ENCODE measurements at regions not wholly inside any gene's neighbourhood (a gene's known extent, or its start where the extent isn't known, plus 50 kb on each side); places are given as distances from the start of the nearest gene placed in this dataset.

DNA sequence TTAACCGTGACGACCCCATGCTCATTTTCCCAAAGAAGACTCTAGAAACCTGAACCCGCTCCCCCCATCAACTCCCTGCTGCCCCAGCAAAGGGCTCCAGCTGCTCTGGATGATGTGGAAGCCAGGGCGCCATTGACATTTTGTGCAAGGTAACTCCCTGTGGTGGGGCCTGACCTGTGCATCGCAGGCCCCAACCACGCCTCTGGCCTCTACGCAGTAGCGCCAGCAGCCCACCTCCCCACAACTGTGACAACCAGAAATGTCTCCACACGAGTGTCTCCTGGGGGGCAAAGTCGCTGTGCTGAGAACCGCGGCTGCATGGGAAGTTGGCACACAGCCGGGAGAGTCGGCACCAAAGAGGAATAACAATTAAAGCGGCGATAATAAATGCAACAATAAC, 86.9 kb upstream of the PRR5 start:
- DNase-seq (ENCODE audit: low spot score) = no peak

DNA sequence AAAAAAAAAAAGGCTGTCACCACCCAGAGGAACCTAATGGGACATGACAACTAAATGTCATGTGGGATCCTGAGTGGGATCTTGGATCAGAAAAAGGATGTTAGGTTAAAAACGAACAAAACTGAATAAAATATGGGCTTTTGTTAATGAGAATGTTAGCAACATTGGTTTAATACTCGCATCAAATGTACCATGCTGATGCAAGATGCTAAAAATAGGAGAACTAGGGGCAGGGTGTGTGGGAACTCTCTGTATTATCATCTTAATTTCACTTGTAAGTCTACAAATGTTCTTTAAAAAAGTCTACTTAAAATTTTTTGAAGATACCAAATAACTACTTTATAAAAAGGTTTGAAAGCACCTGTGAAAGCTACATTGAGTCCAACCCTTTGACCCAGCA, 88.8 kb upstream of the PRR5 start:
- no peak for DNase-seq (ENCODE audit: low spot score)

DNA sequence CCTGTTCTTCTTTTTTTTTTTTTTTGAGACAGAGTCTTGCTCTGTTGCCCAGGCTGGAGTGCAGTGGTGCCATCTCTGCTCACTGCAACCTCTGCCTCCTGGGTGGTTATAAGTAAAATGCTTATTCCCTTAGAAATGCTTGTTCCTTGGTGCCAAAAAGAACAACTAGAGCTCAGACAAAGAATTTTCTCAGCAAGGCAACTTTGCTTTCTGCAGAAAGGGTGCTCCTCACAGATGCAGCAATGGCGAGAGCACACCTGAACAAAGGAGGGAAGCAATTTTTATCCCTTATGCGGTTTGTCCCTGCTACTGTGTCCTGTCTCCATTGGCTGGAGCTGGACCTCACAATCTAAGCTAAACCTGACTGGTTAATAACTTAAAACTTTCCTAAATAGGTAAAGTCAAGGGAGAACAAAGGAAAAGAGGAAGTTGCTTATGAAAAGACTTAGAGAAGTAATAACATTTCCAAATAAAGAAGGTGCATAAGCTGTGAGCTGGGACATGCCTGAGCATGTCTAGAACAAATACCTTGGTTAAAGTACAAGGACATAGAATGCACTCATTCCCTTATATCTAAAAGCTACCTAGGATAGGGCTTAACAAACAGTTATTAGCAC, 90.0 kb upstream of the PRR5 start:
- DNase-seq (ENCODE audit: low spot score) = no peak

DNA sequence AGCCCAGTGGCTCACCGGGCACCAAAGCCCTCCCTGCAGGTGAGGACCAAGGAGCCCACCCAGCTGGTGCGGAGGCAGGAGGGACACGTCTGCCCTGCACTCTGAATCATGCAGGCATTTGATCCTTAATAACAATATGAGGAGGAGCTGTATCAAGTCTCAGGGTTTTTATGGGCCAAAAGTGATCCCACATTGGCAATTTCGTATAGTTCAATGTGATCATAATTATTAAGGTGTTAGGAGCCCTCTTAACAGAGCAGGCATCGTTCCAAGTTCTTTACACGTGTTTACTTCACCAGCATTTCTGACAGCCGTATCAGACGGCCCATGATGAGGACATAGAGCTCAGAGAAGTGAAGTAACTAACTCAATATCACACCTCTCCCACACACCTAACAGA, 91.9 kb upstream of the PRR5 start:
- DNase-seq (ENCODE audit: low spot score) = no peak

DNA sequence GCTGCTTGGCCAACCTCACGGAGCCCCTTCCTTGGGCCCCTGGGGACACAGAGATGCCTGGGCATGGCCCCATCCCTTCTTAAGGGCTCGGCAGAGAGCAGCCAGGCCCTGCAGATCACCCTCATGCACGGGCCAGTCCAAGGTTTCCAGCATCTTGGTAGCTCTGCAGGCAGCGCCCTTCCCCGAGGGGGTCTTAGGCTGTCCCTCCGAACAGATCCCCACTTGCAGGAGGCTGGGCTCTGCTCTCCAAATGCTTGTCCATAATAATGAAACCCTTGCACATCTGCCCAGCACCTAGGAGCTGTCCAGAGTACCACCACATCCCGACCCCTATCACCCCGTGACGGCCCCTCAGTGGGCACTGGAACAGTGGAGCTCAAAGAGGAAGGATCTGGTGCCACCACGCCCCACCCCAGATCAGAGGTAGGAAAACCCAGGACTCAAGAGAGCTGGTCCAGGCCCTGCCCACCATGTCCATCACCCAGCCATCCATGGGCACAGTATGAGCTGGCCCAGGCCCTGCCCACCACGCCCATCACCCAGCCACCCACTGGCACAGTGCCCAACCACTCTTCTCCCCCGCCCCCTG, 92.5 kb upstream of the PRR5 start:
- DNase-seq (ENCODE audit: low spot score) = no peak

DNA sequence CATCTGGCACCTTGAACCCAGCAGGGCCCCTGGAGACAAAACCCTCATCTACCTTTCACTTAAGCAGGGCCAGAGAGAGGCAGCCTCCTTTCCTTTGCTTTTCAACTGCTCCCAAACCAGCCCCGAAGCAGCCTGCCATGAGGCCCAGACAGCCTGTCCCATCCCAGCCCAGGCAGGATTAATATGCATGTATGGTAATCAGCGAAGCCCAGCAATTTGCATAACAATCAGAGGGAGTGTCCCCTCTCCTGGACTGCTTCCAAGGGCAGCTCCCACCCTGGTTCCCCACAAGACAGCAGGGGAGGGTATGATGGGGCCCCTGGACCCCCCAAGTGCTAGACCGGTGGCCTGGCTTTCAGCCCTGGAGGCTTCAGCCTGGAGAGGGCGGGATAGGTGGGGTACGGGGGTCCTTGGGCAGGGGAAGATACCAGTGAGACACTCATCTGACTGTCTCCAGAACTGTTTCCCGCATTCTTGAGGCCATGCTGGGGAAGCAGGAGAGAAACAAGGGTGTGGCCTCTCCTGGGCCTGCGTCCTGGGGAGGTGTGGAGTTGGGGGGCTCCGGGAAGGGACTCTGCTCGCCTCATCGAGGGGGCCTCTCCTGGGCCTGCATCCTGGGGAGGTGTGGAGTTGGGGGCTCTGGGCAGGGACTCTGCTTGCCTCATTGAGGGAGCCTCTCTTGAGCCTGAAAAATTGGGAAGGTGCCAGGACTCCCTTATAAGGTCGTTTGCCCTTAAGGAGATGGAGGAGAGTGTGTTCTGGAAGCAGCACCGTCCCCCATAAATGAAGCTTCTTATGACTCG, 93.2 kb upstream of the PRR5 start:
- no peak for DNase-seq (ENCODE audit: low spot score)

DNA sequence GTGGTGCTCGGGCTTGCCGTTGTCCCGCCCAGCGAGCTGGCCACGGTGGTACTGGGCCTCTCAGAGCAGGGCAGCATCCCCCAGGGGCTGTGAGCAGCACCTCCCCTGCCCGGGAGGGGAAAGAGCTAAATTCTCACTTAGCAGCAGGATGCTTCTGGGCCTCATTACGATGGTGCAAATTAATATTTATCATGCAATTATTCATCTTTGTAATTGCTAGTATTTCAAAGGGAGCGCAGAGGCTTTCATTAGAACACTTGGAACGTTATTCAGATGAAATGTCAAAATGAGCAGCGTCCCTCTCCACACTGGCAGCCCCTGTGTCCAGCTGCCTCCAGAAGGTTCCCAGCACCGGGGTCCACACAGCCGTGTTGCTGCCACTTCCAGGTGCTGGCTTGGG, 95.9 kb upstream of the PRR5 start:
- no peak for DNase-seq (ENCODE audit: low spot score)

DNA sequence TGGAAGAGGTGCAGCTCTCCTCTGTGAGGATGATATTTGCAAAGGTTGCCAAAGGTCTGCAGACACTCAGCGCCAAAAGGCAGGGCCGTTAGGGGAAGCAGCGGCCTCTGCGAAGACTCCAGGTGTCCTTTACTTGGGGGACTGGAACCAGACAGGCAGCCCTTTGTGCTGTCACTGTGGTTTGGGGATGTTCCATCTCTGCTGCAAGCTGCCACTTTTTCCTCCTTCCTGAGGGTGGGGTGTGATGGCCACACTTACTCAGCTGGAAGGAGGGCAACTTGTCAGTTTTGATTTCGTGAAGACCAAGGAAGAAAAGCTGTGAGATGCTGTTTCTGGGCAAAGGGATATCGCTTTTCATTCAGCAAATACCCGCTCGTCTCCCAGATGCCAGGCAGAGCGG, 96.5 kb upstream of the PRR5 start:
- DNase-seq (ENCODE audit: low spot score) = no peak

DNA sequence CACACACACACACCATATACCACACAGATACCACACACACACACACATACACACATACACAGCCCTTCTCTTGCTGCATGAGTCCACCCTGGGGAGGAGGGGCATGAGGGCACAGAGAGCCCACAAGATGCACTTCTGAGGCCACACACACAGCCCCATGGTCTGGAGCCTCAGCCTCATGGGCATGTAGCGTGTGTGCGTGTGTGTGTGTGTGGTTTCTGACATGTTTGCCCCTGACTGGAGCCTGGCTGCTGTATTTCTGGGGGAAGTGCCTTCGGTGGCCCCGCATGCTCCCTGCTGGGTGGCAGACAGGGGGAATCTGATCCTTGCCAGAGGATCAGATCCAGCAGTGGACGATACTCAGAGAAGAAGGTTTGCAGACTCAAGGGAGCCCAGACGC, 97.0 kb upstream of the PRR5 start:
- no peak for DNase-seq (ENCODE audit: low spot score)

DNA sequence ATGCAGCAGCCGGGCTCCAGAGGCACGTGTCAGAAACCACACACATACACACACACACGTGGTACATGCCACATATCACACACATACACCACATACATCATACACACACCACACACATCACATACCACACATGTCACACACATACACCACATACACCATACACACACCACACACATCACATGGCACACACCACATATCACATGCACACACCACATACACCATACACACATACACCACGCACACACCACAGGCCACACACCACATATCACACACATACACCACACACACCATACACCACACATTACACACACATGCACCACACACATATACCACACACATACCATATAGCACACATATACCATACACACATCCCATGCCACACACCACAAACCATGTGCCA, 97.5 kb upstream of the PRR5 start:
- no peak for DNase-seq (ENCODE audit: low spot score)

DNA sequence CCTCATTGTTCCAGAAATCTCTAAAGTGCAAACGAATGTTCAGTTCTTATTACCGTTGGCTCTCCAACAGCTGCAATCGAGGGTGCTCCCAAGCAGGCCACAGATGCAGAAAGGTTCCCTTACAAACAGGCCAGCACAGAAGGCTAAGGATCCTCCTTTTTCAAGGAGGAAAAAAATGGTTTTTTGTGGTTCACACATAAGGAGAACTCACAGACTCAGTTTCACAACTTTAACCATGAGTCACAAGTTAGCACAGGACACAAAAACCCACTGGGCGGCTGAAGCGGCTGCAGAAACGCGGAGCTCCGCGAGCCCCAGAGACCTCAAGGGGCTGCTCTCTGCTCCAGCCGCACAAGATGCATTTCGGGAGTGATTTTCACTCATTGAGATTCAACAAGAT, 98.2 kb upstream of the PRR5 start:
- DNase-seq (ENCODE audit: low spot score) = no peak

DNA sequence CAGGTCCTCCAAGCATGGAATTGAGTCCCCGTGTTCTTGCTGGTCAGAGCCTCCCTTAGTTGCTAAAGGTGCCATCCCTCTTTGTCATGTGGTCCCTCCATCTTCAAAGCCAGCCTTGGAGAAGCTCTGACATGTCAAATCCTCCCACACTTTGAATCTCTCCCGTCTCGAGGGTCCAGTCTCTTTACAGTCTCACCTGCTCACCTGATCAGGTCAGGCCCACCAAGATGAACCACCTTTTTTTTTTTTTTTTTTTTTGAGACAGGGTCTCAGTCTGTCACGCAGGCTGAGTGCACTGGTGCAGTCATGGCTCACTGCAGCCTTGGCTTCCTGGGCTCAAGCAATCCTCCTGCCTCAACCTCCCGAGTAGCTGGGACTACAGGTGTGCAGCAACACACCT, 100.3 kb upstream of the PRR5 start:
- no peak for DNase-seq (ENCODE audit: low spot score)

DNA sequence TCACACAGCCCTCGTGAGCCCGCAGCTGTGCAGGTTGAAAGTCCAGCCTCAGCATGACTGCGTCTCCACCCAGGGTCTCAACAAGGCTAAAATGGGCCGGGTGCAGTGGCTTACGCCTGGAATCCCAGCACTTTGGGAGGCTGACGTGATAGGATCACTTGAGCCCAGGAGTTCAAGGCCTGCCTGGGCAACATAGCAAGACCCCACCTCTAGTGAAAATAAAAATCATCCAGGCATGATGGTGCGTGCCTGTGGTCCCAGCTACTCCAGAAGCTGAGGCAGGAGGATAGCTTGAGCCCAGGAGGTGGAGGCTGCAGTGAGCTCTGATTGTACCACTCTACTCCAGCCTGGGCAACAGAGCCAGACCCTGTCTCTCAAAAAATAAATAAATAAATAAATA, 100.8 kb upstream of the PRR5 start:
- no peak for DNase-seq (ENCODE audit: low spot score)

DNA sequence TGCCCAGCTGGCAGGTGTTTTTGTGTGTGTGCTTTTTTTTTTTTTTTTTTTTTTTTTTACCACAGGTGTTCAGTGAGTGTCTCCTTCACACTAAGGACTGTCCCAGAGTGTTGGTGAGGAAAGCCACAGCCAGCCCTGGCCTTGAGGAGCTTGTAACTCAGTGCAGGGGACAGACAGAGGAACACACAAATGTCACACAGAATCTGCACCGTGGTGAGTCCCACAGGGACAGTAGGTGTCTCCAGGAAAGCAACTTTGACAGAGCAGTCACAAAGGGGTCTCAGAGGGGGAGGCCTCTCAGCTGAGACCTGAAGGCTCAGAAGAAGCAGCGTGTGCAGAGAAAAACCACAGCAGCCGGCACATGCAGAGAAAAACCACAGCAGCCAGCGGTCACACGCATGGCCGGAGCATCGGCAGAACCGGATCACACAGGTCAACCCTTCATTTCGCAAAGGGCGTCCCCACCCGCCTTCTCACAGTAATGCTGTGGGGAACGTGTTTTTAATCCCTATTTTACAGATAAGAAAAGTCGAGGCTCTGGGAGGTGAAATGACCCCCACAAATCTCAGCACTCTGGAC, 101.7 kb upstream of the PRR5 start:
- no peak for DNase-seq (ENCODE audit: low spot score)

DNA sequence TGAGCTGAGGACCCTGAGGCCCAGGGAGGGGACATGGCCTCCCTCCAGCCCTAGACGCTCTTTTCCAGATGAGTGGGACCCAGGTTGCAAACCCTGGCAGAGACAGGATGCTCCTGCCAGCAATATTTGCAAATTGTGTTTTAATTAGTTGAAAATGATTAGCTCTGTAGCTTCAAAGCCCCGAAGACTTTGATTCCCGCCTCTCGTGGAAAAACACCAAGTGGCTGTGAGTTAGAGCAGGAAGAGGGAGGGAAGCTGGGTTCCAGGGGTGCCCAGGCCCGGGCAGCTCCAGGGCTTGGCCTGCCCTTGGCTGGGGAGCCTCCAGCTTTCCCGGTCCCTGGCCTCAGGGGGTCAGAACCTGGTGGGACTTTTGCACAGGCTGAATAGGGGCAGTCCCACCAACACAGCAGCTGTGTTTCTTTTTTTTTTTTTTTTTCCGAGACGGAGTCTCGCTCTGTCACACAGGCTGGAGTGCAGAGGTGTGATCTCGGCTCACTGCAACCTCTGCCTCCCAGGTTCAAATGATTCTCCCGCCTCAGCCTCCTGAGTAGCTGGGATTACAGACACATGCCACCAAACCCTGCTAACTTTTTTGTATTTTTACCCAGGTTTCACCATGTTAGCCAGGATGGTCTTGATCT, 101.6 kb upstream of the RTL6 start:
- DNase-seq (ENCODE audit: low spot score) = no peak

DNA sequence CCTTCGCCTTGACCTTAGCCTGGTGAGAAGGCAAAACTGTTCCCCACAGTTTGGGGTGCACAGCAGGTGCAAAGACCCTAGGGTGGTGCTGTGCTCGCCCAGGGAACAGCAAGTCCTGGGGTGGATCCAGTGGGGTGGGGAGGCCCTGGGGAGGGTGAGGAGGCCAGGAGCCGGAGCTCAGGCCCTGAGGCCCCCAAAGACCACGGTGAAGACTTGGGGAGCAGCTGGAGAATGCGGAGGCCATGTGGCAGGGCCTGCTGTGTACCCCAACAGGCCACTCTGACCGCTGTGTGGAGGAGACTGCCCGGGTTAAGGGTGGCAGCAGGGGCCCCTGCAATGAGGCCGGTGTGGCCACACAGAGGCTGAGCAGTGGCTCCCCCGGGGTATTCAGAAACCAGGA, 101.1 kb upstream of the RTL6 start:
- no peak for DNase-seq (ENCODE audit: low spot score)

DNA sequence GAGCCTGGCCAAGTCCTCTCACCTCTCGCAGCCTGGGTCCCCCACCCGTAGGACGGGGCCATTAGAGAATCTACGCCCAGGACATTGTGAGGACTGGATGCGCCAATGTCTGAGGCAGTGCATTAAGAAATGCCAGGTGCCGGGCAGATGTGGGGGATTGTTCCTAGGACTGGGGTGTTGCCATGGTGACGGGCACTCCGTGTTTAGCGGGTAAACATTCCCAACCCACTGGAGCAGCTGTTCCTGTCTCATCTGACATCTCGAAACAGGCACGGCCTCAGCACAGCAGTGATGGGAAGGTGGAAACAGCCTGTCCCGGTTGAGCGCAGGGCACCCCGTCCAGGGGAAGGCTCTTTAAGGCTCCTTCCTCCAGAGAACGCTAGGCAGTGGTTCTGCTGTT, 99.6 kb upstream of the RTL6 start:
- peak; percentile 33 for DNase-seq (ENCODE audit: low spot score)

DNA sequence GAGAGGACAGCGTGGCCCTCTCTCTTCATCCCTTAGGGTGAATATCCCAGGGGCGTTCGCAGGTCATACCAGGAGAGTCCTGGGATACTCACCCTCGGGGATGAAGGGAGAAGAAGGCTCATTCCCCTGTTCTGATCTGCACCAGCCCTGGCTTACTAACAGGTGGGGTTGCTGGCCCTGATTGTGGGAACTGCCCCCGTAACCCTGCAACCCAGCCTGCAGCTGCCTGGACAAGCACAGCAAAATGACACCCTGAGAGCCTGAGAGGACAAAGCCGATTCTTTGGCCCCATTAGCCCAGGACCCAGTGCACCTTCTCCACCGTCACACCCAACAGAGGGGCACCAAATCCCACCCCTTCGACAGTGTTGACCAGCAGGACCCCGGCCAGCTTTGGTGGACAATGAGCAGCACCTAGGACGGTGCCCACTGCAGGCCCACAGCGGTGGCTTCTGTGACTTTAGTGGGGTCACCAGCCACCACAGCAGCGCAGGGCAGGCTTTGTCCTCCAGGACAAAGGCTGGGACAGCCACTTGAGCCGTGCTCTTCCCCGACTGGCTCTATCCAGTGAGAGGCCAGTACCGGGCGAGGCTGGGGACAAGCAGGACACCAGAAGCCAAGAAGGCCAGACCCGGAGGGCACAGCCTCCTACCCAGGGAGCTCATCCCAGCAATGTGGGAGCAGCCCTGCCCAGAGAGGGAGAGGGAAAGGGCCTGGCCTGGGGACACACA, 98.5 kb upstream of the RTL6 start:
- DNase-seq (ENCODE audit: low spot score) = no peak

DNA sequence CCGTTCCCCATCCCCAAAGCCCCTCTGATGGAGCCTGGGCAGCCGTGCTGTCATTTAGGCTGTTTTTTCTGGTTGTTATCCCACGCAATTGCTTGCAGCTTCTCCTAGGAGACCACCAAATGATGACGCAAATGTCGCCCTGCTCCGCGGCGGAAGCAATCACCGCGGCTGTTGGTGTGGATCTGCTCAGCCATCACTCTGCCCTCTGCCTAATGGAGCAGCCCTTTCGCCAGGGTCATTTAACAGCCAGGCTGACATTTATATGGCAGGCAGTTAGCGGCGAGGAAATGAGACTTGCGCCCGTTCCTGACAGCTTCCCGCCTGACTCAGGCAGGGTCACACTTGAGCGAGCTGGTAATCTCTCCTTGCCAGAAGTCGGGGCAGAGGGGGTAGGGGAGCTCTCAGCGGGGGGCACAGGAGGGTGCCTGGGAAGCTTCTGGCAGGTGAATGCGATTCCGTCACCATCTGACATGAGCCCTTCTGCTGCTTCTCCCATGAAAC, 97.9 kb upstream of the RTL6 start:
- DNase-seq (ENCODE audit: low spot score) = peak; percentile 38

DNA sequence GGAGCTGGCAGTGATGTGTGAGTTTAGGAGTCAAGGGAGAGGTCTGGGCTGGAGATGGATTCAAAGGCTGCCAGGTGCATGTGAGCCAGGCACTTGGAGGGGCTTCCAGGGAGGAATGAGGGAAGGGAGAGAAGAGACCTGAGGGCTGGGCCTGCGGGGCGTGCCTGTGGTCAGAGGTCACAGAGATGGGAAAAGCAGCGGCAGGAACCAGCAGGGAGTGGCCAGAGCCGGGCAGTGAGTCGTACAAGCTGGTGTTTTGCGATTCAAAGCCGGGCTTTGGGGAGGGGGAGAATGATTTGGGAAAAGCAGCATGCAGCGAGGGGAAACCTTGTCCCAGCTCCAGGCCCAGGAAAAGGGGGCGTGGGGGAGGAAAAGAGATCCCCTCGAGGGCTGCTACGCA, 96.9 kb upstream of the RTL6 start:
- DNase-seq (ENCODE audit: low spot score) = no peak

DNA sequence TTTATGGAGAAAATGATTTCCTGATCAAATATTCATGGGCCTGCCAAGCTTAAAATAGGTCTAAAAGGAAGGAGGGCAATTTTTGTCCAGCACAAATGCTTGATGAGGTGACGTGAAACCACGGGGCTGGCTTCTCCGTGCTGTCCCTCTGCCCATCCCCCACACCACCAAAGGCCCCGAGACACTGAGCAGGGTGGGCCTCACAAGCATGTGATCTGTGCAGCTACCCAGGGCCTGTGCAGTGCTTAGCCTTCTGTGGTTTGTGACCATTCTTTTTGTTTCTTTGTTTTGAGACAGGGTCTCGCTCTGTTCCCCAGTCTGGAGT, 94.8 kb upstream of the RTL6 start:
- DNase-seq (ENCODE audit: low spot score) = no peak
